ENCODE measurements at regions not wholly inside any gene's neighbourhood (a gene's known extent, or its start where the extent isn't known, plus 50 kb on each side); places are given as distances from the start of the nearest gene placed in this dataset.

GRCh38 chr7:125247514-125248098 is 318.0 kb upstream of the POT1 start:
- H3K27me3 ChIP-seq (ENCODE audit: low read depth): no peaks in the 10 kb centered on the region
- intact Hi-C loops (cut with micrococcal nuclease): no loop called here
- H3K36me3 ChIP-seq: no peaks in the 10 kb centered on the region
- no peaks in the 10 kb centered on the region for H3K4me1 ChIP-seq
- no peak overlapping the region for H3K4me3 ChIP-seq
- DNase-seq: no peak
- H3K27ac ChIP-seq (replicated peaks): no peak overlapping the region
- TF ChIP-seq CTCF (IDR thresholded peaks at IDR 0.05; ENCODE audit: borderline replicate concordance): no peak
- no peaks in the 10 kb centered on the region for H3K9me3 ChIP-seq (replicated peaks)

DNA sequence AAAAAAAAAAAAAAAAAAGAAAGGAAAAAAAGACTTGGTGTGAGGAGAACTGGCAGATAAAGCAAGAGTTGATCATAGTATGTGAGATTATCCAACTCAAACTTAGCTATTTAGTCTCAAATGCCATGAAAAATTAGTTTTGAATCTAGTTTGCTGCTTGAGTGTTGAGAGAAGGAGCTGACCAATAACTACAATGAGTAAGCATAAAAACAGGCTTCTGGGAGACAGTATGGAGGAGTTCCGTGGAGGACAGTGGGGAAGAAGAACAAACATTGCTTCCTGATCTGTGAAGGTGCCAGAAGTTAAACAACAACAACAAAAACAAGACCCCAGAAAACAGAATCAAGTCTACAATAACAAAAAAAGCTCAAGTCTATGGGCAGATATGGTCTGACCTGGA is 317.1 kb upstream of the POT1 start:
- no peak for DNase-seq
- TF ChIP-seq CTCF (IDR thresholded peaks at IDR 0.05; ENCODE audit: borderline replicate concordance): no peak
- H3K9me3 ChIP-seq (replicated peaks): no peaks in the 10 kb centered on the region
- no peaks in the 10 kb centered on the region for H3K4me1 ChIP-seq
- H3K27me3 ChIP-seq (ENCODE audit: low read depth): no peaks in the 10 kb centered on the region
- no peak overlapping the region for H3K4me3 ChIP-seq
- H3K27ac ChIP-seq (replicated peaks): no peak overlapping the region
- H3K36me3 ChIP-seq: no peaks in the 10 kb centered on the region
- intact Hi-C loops (cut with micrococcal nuclease): no loop called here

- no peak for TF ChIP-seq CTCF (IDR thresholded peaks at IDR 0.05; ENCODE audit: borderline replicate concordance)
- H3K27ac ChIP-seq (replicated peaks): no peak overlapping the region
- DNase-seq: no peak
- H3K4me3 ChIP-seq: no peak overlapping the region
- no peaks in the 10 kb centered on the region for H3K36me3 ChIP-seq
- H3K27me3 ChIP-seq (ENCODE audit: low read depth): no peaks in the 10 kb centered on the region
- H3K4me1 ChIP-seq: no peaks in the 10 kb centered on the region
- intact Hi-C loops (cut with micrococcal nuclease): no loop called here
- H3K9me3 ChIP-seq (replicated peaks): peaks cover 8% of the 10 kb centered on the region
Observed at GRCh38 chr7:125241548-125241947, 311.9 kb upstream of the POT1 start.

GRCh38 chr7:125222596-125222995 is 293.0 kb upstream of the POT1 start:
- TF ChIP-seq CTCF (IDR thresholded peaks at IDR 0.05; ENCODE audit: borderline replicate concordance): no peak
- Histone ChIP-seq H3K27me3 (ENCODE audit: low read depth) (no peaks in the 10 kb centered on the region), H3K27ac (replicated peaks) (no peak overlapping the region), H3K36me3 (no peaks in the 10 kb centered on the region), H3K9me3 (replicated peaks) (peaks cover 28% of the 10 kb centered on the region), H3K4me3 (no peak overlapping the region), H3K4me1 (no peaks in the 10 kb centered on the region)
- intact Hi-C loops (cut with micrococcal nuclease): no loop called here
- no peak for DNase-seq

- intact Hi-C loops (cut with micrococcal nuclease): no loop called here
- Histone ChIP-seq H3K27ac (replicated peaks) (no peak overlapping the region), H3K9me3 (replicated peaks) (peaks cover 24% of the 10 kb centered on the region), H3K36me3 (no peaks in the 10 kb centered on the region), H3K4me1 (no peaks in the 10 kb centered on the region), H3K27me3 (ENCODE audit: low read depth) (no peaks in the 10 kb centered on the region), H3K4me3 (no peak overlapping the region)
- TF ChIP-seq CTCF (IDR thresholded peaks at IDR 0.05; ENCODE audit: borderline replicate concordance): no peak
- DNase-seq: no peak
Observed at GRCh38 chr7:125218076-125218475, 288.5 kb upstream of the POT1 start.
